Neuronal stem cell (in vitro differentiated cells): ENCODE measurements at regions not wholly inside any gene's neighbourhood (a gene's known extent, or its start where the extent isn't known, plus 50 kb on each side); places are given as distances from the start of the nearest gene placed in this dataset.
"Not testable (repeated sequence)": the region's sequence is repeated elsewhere in the genome, so short reads cannot be mapped to it uniquely, and the experiment has no call there.

Source experiments
- DNase-seq: peaks from one replicate; pipeline ENCODE4 v3.0.0-alpha.2; 2013; ENCODE audit warnings: low spot score
- H2AFZ ChIP-seq: one replicate; pipeline ENCODE4 v1.6.1; 2013; ENCODE audit warnings: mild to moderate bottlenecking, low read length, inconsistent platforms
- H2AK5ac ChIP-seq: 2 replicates; pipeline ENCODE4 v1.6.1; 2013; ENCODE audit warnings: low read depth, mild to moderate bottlenecking, inconsistent platforms, low read length, moderate library complexity, mixed read lengths
- H2BK120ac ChIP-seq: 2 replicates; pipeline ENCODE4 v1.6.1; 2013; ENCODE audit warnings: low read depth, mild to moderate bottlenecking, inconsistent platforms, low read length, moderate library complexity, mixed read lengths
- H2BK12ac ChIP-seq: one replicate; pipeline ENCODE4 v1.6.1; 2013; ENCODE audit warnings: low read length, inconsistent platforms
- H2BK15ac ChIP-seq: 2 replicates; pipeline ENCODE4 v1.6.1; 2013; ENCODE audit warnings: mild to moderate bottlenecking, low read length, inconsistent platforms, mixed read lengths
- H2BK5ac ChIP-seq: one replicate; pipeline ENCODE4 v1.6.1; 2013; ENCODE audit warnings: inconsistent platforms, mild to moderate bottlenecking, low read length, moderate library complexity
- H3K14ac ChIP-seq: one replicate; pipeline ENCODE4 v1.6.1; 2013; ENCODE audit warnings: low read length, inconsistent platforms
- H3K18ac ChIP-seq: 2 replicates; pipeline ENCODE4 v1.6.1; 2013; ENCODE audit warnings: low read length, inconsistent platforms
- H3K23ac ChIP-seq: 2 replicates; pipeline ENCODE4 v1.6.1; 2013; ENCODE audit warnings: low read depth, mild to moderate bottlenecking, mixed read lengths, low read length, inconsistent platforms; ENCODE audit not compliant: poor library complexity
- H3K27ac ChIP-seq: replicated peaks from 3 replicates; pipeline ENCODE4 v1.5.1; 2013; ENCODE audit warnings: low read length, inconsistent platforms
- H3K27me3 ChIP-seq, 3 experiments: 2 replicates each; pipeline ENCODE4 v1.6.1; 2013; ENCODE audit warnings: low read length in 3 of 3, mild to moderate bottlenecking in 2 of 3, inconsistent platforms in 1 of 3, low read depth in 1 of 3, mixed read lengths in 1 of 3, moderate library complexity in 1 of 3; ENCODE audit not compliant: control insufficient read depth in 3 of 3, insufficient read depth in 3 of 3
- H3K36me3 ChIP-seq, 2 donors: replicated peaks in 1 of 2; 2 replicates each; pipeline ENCODE4 v1.6.1; 2013; ENCODE audit warnings: low read length in 2 of 2; ENCODE audit not compliant: control insufficient read depth in 2 of 2, insufficient read depth in 2 of 2
- H3K4ac ChIP-seq: 2 replicates; pipeline ENCODE4 v1.6.1; 2013; ENCODE audit warnings: inconsistent platforms, mild to moderate bottlenecking, low read length, moderate library complexity
- H3K4me1 ChIP-seq, 2 donors: 1 replicate in 1 of 2; 2 replicates in 1 of 2; pipeline ENCODE4 v1.6.1; 2013; ENCODE audit warnings: low read length in 2 of 2, low read depth in 1 of 2; ENCODE audit not compliant: control insufficient read depth in 2 of 2, insufficient read depth in 1 of 2
- H3K4me2 ChIP-seq: one replicate; pipeline ENCODE4 v1.6.1; 2013; ENCODE audit warnings: mild to moderate bottlenecking, low read length, inconsistent platforms; ENCODE audit not compliant: insufficient read depth, poor library complexity, severe bottlenecking
- H3K4me3 ChIP-seq, 2 donors: 2 replicates each; pipeline ENCODE4 v1.5.1; 2013; ENCODE audit warnings: low read length in 2 of 2, mild to moderate bottlenecking in 2 of 2, inconsistent platforms in 1 of 2, moderate library complexity in 1 of 2
- H3K79me1 ChIP-seq: one replicate; pipeline ENCODE4 v1.6.1; 2013; ENCODE audit warnings: low read depth, mild to moderate bottlenecking, inconsistent platforms, low read length, moderate library complexity
- H3K9ac ChIP-seq: one replicate; pipeline ENCODE4 v1.6.1; 2013; ENCODE audit warnings: mild to moderate bottlenecking, low read depth, low read length, inconsistent platforms; ENCODE audit not compliant: poor library complexity
- H3K9me3 ChIP-seq, 2 donors: replicated peaks in 1 of 2; 2 replicates each; pipeline versions ENCODE3 to v1.6.1; 2013; ENCODE audit warnings: low read length in 2 of 2, mild to moderate bottlenecking in 2 of 2, inconsistent platforms in 1 of 2, low read depth in 1 of 2, mixed read lengths in 1 of 2, moderate library complexity in 1 of 2; ENCODE audit not compliant: control insufficient read depth in 2 of 2, insufficient read depth in 1 of 2
- H4K8ac ChIP-seq: one replicate; pipeline ENCODE4 v1.6.1; 2013; ENCODE audit warnings: low read depth, mild to moderate bottlenecking, inconsistent platforms, low read length, moderate library complexity
- H4K91ac ChIP-seq: one replicate; pipeline ENCODE4 v1.6.1; 2013; ENCODE audit warnings: low read length, low read depth, mild to moderate bottlenecking, inconsistent platforms; ENCODE audit not compliant: poor library complexity
- WGBS, 2 donors: extraction: QIAGEN DNeasy Blood & Tissue Kit; methylation state at CpG; one replicate each; pipeline ENCODE4 v1.1.7; 2013; ENCODE audit warnings: missing lambda C conversion rate in 2 of 2, mixed read lengths in 1 of 2; ENCODE audit not compliant: insufficient read length in 2 of 2, insufficient replicate concordance in 1 of 2; ENCODE audit errors: extremely low coverage in 2 of 2; 5-methylcytosine and 5-hydroxymethylcytosine counted together

DNA sequence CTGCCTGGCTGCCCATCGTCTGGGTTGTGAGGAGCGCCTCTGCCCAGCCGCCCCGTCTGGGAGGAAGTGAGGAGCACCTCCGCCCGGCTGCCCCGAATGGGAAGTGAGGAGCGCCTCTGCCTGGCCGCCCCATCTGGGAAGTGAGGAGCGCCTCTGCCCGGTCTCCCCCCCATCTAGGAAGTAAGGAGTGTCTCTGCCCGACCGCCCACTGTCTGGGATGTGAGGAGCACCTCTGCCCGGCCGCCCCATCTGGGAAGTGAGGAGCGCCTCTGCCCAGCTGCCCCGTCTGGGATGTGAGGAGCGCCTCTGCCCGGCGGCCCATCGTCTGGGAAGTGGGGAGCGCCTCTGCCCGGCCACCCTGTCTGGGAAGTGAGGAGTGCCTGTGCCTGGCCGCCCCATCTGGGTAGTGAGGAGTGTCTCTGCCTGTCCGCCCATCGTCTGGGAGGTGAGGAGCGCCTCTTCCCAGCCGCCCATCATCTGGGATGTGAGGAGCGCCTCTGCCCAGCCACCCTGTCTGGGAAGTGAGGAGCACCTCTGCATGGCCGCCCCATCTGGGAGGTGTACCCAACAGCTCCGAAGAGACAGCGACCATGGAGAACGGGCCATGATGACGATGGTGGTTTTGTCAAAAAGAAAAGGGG, 98.0 kb upstream of the VSTM2A start:
- not testable (repeated sequence) for H3K9me3 ChIP-seq, H3K18ac ChIP-seq, H3K4me1 ChIP-seq, H3K27me3 ChIP-seq, H3K4me3 ChIP-seq, H4K91ac ChIP-seq, H2BK120ac ChIP-seq, H2BK12ac ChIP-seq, H3K23ac ChIP-seq, H3K9ac ChIP-seq, H3K36me3 ChIP-seq, H2BK15ac ChIP-seq, H3K4ac ChIP-seq, H3K27ac ChIP-seq, H3K79me1 ChIP-seq, DNase-seq, H2BK5ac ChIP-seq, H4K8ac ChIP-seq, H2AK5ac ChIP-seq, H3K4me2 ChIP-seq, H3K14ac ChIP-seq, H2AFZ ChIP-seq
- no CpG with 5 or more reads among the region's 34 CpGs for WGBS, 2 donors

GRCh38 chr7:54453168-54453567, 89.0 kb upstream of the VSTM2A start:
- not testable (repeated sequence) for H4K91ac ChIP-seq, H3K9me3 ChIP-seq, H2BK5ac ChIP-seq, H2AK5ac ChIP-seq, H3K4me2 ChIP-seq, H3K23ac ChIP-seq, H3K27ac ChIP-seq, H3K4ac ChIP-seq, H3K14ac ChIP-seq, H3K4me3 ChIP-seq, H2BK120ac ChIP-seq, H2BK12ac ChIP-seq, H3K4me1 ChIP-seq, H2AFZ ChIP-seq, H3K79me1 ChIP-seq, H3K27me3 ChIP-seq, H4K8ac ChIP-seq, H3K18ac ChIP-seq, DNase-seq, H3K9ac ChIP-seq, H2BK15ac ChIP-seq, H3K36me3 ChIP-seq
- no CpG with 5 or more reads among the region's 1 CpG for WGBS, 2 donors

DNA sequence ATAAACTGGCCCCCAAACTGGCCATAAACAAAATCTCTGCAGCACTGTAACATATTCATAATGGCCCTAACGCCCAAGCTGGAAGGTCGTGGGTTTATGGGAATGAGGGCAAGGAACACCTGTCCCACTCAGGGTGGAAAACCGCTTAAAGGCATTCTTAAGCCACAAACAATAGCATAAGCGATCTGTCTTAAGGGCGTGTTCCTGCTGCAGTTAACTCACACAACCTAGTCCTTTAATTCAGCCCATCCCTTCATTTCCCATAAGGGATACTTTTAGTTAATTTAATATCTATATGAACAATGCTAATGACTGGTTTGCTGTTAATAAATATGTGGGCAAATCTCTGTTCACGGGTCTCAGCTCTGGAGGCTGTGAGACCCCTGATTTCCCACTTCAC, 87.5 kb upstream of the VSTM2A start:
- not testable (repeated sequence) for DNase-seq, H2BK120ac ChIP-seq, H3K4me2 ChIP-seq, H3K4ac ChIP-seq, H3K18ac ChIP-seq, H3K27ac ChIP-seq, H2BK5ac ChIP-seq, H3K4me3 ChIP-seq, H2BK12ac ChIP-seq, H3K9ac ChIP-seq, H4K8ac ChIP-seq, H3K23ac ChIP-seq, H3K27me3 ChIP-seq, H3K4me1 ChIP-seq, H2AFZ ChIP-seq, H3K79me1 ChIP-seq, H2BK15ac ChIP-seq, H3K14ac ChIP-seq, H3K9me3 ChIP-seq, H2AK5ac ChIP-seq, H3K36me3 ChIP-seq, H4K91ac ChIP-seq
- WGBS, 2 donors, result no CpG with 5 or more reads among the region's 6 CpGs

DNA sequence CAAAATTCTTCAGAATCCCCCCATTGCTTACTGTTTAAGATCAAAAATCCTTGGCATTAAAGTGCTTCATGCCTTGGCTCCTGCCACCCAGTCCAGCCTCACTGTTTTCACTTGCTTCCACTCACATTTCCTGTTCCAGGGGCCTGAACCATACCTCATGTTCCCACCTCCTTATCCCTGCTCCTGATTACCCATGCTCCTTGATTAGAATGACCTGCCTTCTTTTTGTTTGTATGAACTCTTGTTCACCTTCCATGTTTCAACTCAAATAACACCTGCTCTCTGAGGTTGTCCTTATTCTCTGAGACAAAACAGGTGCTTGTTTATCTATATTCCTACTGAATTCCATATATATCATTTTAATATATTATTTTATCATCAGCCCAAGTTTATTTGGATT, 77.1 kb upstream of the VSTM2A start:
- no peak overlapping the region for H3K4me2 ChIP-seq
- no peak overlapping the region for H4K91ac ChIP-seq
- H4K8ac ChIP-seq, result no peak overlapping the region
- no peak overlapping the region for H3K14ac ChIP-seq
- no peak overlapping the region for H3K18ac ChIP-seq
- no peak overlapping the region for H3K27ac ChIP-seq
- no peak for DNase-seq
- no peak overlapping the region for H3K4me3 ChIP-seq
- no peak overlapping the region for H3K9ac ChIP-seq
- no peaks in the 10 kb centered on the region for H3K9me3 ChIP-seq
- H3K4ac ChIP-seq, result no peak overlapping the region
- no peaks in the 10 kb centered on the region for H3K79me1 ChIP-seq
- no peak overlapping the region for H2BK120ac ChIP-seq
- H3K27me3 ChIP-seq, result no peaks in the 10 kb centered on the region
- no peaks in the 10 kb centered on the region for H3K36me3 ChIP-seq
- no peak overlapping the region for H3K23ac ChIP-seq
- H3K4me1 ChIP-seq, result no peaks in the 10 kb centered on the region
- no peak overlapping the region for H2BK12ac ChIP-seq
- no peak overlapping the region for H2AFZ ChIP-seq
- H2BK15ac ChIP-seq, result no peak overlapping the region
- H2AK5ac ChIP-seq, result no peak overlapping the region
- H2BK5ac ChIP-seq, result no peak overlapping the region
